ENCODE measurements at regions not wholly inside any gene's neighbourhood (a gene's known extent, or its start where the extent isn't known, plus 50 kb on each side); places are given as distances from the start of the nearest gene placed in this dataset.

GRCh38 chr11:112634995-112635737, 326.1 kb upstream of the NCAM1 start:
- no peaks in the 10 kb centered on the region for H3K36me3 ChIP-seq (ENCODE audit: control insufficient read depth in 4 of 4, insufficient read depth in 3 of 4, low read depth in 1 of 4, low read length in 3 of 4)
- no peak overlapping the region for H3K9ac ChIP-seq (ENCODE audit: low read depth in 1 of 2, low read length in 2 of 2)
- H3K4me3 ChIP-seq (ENCODE audit: low read depth in 1 of 3, low read length in 3 of 3): no peak overlapping the region
- 58% methylated on average over 8 of the region's 8 CpGs for WGBS
- no peaks in the 10 kb centered on the region for H3K4me1 ChIP-seq (ENCODE audit: control insufficient read depth in 4 of 4, insufficient read depth in 4 of 4, low read length in 3 of 4)
- H3K27me3 ChIP-seq (ENCODE audit: control insufficient read depth in 4 of 4, insufficient read depth in 4 of 4, low read length in 3 of 4): peaks cover 0 to 4% (median 0%) of the 10 kb centered on the region in 4 donors
- no peak overlapping the region for H3K27ac ChIP-seq (ENCODE audit: low read depth in 1 of 2, low read length in 2 of 2)
- H3K9me3 ChIP-seq (ENCODE audit: control insufficient read depth in 4 of 4, low read length in 3 of 4): peaks cover 0 to 14% (median 1%) of the 10 kb centered on the region in 4 donors
- no peak for DNase-seq (ENCODE audit: low spot score)
- TF ChIP-seq HNF4A (conservative IDR thresholded peaks at IDR 0.05): no peak
- TF ChIP-seq YY1 (IDR thresholded peaks at IDR 0.05): no peak
- TF ChIP-seq REST (IDR thresholded peaks at IDR 0.05): no peak

GRCh38 chr11:112637076-112637475, 324.1 kb upstream of the NCAM1 start:
- peaks cover 0 to 14% (median 4%) of the 10 kb centered on the region in 4 donors for H3K9me3 ChIP-seq (ENCODE audit: control insufficient read depth in 4 of 4, low read length in 3 of 4)
- H3K27ac ChIP-seq (ENCODE audit: low read depth in 1 of 2, low read length in 2 of 2): no peak overlapping the region
- H3K9ac ChIP-seq (ENCODE audit: low read depth in 1 of 2, low read length in 2 of 2): no peak overlapping the region
- TF ChIP-seq TAF1 (conservative IDR thresholded peaks at IDR 0.05): no peak
- TF ChIP-seq REST (IDR thresholded peaks at IDR 0.05): no peak
- TF ChIP-seq NR2F2 (IDR thresholded peaks at IDR 0.05): no peak
- no peak for TF ChIP-seq HNF4A (conservative IDR thresholded peaks at IDR 0.05)
- no peak for TF ChIP-seq JUND (IDR thresholded peaks at IDR 0.05)
- 65% methylated on average over 2 of the region's 2 CpGs for WGBS
- no peaks in the 10 kb centered on the region for H3K36me3 ChIP-seq (ENCODE audit: control insufficient read depth in 4 of 4, insufficient read depth in 3 of 4, low read depth in 1 of 4, low read length in 3 of 4)
- no peaks in the 10 kb centered on the region for H3K4me1 ChIP-seq (ENCODE audit: control insufficient read depth in 4 of 4, insufficient read depth in 4 of 4, low read length in 3 of 4)
- no peak for DNase-seq (ENCODE audit: low spot score)
- H3K4me3 ChIP-seq (ENCODE audit: low read depth in 1 of 3, low read length in 3 of 3): no peak overlapping the region
- H3K27me3 ChIP-seq (ENCODE audit: control insufficient read depth in 4 of 4, insufficient read depth in 4 of 4, low read length in 3 of 4): peaks cover 0 to 4% (median 0%) of the 10 kb centered on the region in 4 donors

- H3K4me1 ChIP-seq (ENCODE audit: control insufficient read depth in 4 of 4, insufficient read depth in 4 of 4, low read length in 3 of 4): no peaks in the 10 kb centered on the region
- no peaks in the 10 kb centered on the region for H3K36me3 ChIP-seq (ENCODE audit: control insufficient read depth in 4 of 4, insufficient read depth in 3 of 4, low read depth in 1 of 4, low read length in 3 of 4)
- no peak for DNase-seq (ENCODE audit: low spot score)
- TF ChIP-seq HNF4G (IDR thresholded peaks at IDR 0.05) (no peak), RXRA (IDR thresholded peaks at IDR 0.05) (no peak), TAF1 (conservative IDR thresholded peaks at IDR 0.05) (no peak), YY1 (IDR thresholded peaks at IDR 0.05) (no peak), MAX (IDR thresholded peaks at IDR 0.05) (no peak), FOXA1 (IDR thresholded peaks at IDR 0.05) (no peak)
- H3K9me3 ChIP-seq (ENCODE audit: control insufficient read depth in 4 of 4, low read length in 3 of 4): peaks cover 0 to 14% (median 4%) of the 10 kb centered on the region in 4 donors
- peaks cover 0 to 4% (median 0%) of the 10 kb centered on the region in 4 donors for H3K27me3 ChIP-seq (ENCODE audit: control insufficient read depth in 4 of 4, insufficient read depth in 4 of 4, low read length in 3 of 4)
- H3K27ac ChIP-seq (ENCODE audit: low read depth in 1 of 2, low read length in 2 of 2): no peak overlapping the region
- H3K9ac ChIP-seq (ENCODE audit: low read depth in 1 of 2, low read length in 2 of 2): no peak overlapping the region
- H3K4me3 ChIP-seq (ENCODE audit: low read depth in 1 of 3, low read length in 3 of 3): no peak overlapping the region
These were observed 323.3 kb upstream of the NCAM1 start for GRCh38 chr11:112637876-112638275.

Measured in liver (tissue), 7 donors.